Breast epithelium (tissue), 4 donors: ENCODE measurements at regions not wholly inside any gene's neighbourhood (a gene's known extent, or its start where the extent isn't known, plus 50 kb on each side); places are given as distances from the start of the nearest gene placed in this dataset.

Source experiments
- DNase-seq, 2 donors: peaks; one replicate each; pipeline ENCODE4 v3.0.0-alpha.2; 2019; ENCODE audit warnings: low spot score in 2 of 2
- H3K27ac ChIP-seq, 2 donors: fragments of 200-600 bp; sonication (generic) in 1 of 2; one replicate each; pipeline ENCODE4 v1.5.1; 2016 to 2019; ENCODE audit warnings: mild to moderate bottlenecking in 1 of 2
- H3K27me3 ChIP-seq, 2 donors: fragments of 200-600 bp; sonication (generic) in 1 of 2; one replicate each; pipeline versions ENCODE4 v1.5.1 to v1.6.0; 2017 to 2019; ENCODE audit warnings: control low read depth in 1 of 2, mild to moderate bottlenecking in 1 of 2
- H3K36me3 ChIP-seq: fragments of 200-600 bp; one replicate; pipeline ENCODE4 v1.5.1; 2019
- H3K4me1 ChIP-seq, 2 donors: fragments of 200-600 bp; sonication (generic); one replicate each; pipeline ENCODE4 v1.5.1; 2016 to 2019; ENCODE audit warnings: control low read depth in 1 of 2
- H3K4me3 ChIP-seq, 3 donors: fragments of 200-600 bp; sonication (generic); 1 replicate in 2 of 3; 2 replicates in 1 of 3; pipeline ENCODE4 v1.5.1; 2016 to 2019; ENCODE audit warnings: mild to moderate bottlenecking in 3 of 3, moderate library complexity in 2 of 3
- H3K9me3 ChIP-seq, 2 donors: fragments of 200-600 bp; sonication (generic) in 1 of 2; one replicate each; pipeline ENCODE4 v1.5.1; 2016 to 2019; ENCODE audit warnings: control low read depth in 1 of 2
- CTCF ChIP-seq, 3 donors: fragments of 450-650 bp; IDR thresholded peaks; one replicate each; pipeline ENCODE4 v1.5.1; 2016 to 2017; ENCODE audit warnings: antibody characterized with exemption in 3 of 3, mild to moderate bottlenecking in 3 of 3, moderate library complexity in 3 of 3
- POLR2A ChIP-seq: fragments of 450-650 bp; IDR thresholded peaks from one replicate; pipeline ENCODE4 v1.6.1; 2016; ENCODE audit warnings: antibody characterized with exemption, mild to moderate bottlenecking, moderate library complexity
- POLR2AphosphoS5 ChIP-seq, 3 donors: sonication (generic); formaldehyde crosslinking; IDR thresholded peaks; one replicate each; pipeline ENCODE4 v1.6.1; 2017; ENCODE audit warnings: antibody characterized with exemption in 3 of 3
- intact Hi-C: fragments of 100-400 bp; cut with DNase I; formaldehyde crosslinking; loops from one replicate; pipeline ENCODE4 v1.15.1; 2023; ENCODE audit warnings: low total_unique reads

DNA sequence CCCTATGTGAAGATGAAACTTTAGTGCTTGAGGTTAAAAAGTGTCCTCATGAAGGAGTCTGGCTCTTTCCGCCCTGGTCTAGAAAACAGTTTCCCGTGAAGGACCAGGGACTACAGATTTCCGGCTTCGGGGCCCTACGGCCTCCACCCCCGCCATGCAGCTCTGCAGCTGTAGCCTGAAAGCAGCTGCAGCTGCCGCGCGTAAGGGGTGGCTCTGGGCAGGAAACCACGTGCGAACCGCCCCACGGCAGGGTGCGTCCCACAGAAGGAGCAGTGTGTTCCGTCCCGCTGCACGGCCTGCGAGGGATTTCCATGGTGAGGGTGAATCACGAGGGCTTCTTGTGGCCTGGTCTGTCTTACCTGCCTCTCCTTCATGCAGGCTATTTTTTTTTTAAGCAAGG lies 117.0 kb downstream of the ERMARD start:
- Histone ChIP-seq H3K4me1 (no peaks in the 10 kb centered on the region), H3K27me3 (no peaks in the 10 kb centered on the region), H3K27ac (no peak overlapping the region), H3K4me3 (no peak overlapping the region), H3K9me3 (peaks cover 0 to 5% of the 10 kb centered on the region in 2 donors), H3K36me3 (no peaks in the 10 kb centered on the region)
- TF ChIP-seq POLR2A (no peak), POLR2AphosphoS5 (IDR thresholded peaks at IDR 0.05) (no peak), CTCF (IDR thresholded peaks at IDR 0.05) (no peak)
- intact Hi-C loops: no loop called here
- DNase-seq: no peak

GRCh38 chr6:169867751-169868191 lies 116.3 kb downstream of the ERMARD start:
- DNase-seq: no peak
- no peaks in the 10 kb centered on the region for H3K4me1 ChIP-seq
- TF ChIP-seq POLR2AphosphoS5 (IDR thresholded peaks at IDR 0.05) (no peak), POLR2A (no peak), CTCF (IDR thresholded peaks at IDR 0.05) (no peak)

GRCh38 chr6:169866668-169867521 lies 115.5 kb downstream of the ERMARD start:
- no peaks in the 10 kb centered on the region for H3K4me1 ChIP-seq
- no peaks in the 10 kb centered on the region for H3K36me3 ChIP-seq
- intact Hi-C loops: no loop called here
- no peak for DNase-seq
- no peak overlapping the region for H3K4me3 ChIP-seq
- no peak overlapping the region for H3K27ac ChIP-seq
- peaks cover 0 to 5% of the 10 kb centered on the region in 2 donors for H3K9me3 ChIP-seq
- TF ChIP-seq CTCF (IDR thresholded peaks at IDR 0.05) (no peak), POLR2AphosphoS5 (IDR thresholded peaks at IDR 0.05) (no peak), POLR2A (no peak)
- no peaks in the 10 kb centered on the region for H3K27me3 ChIP-seq

More at GRCh38 chr6:169867751-169868191, 116.3 kb downstream of the ERMARD start:
- Histone ChIP-seq H3K27ac (no peak overlapping the region), H3K36me3 (no peaks in the 10 kb centered on the region), H3K27me3 (no peaks in the 10 kb centered on the region), H3K4me3 (no peak overlapping the region), H3K9me3 (peaks cover 0 to 5% of the 10 kb centered on the region in 2 donors)
- intact Hi-C loops: no loop called here

GRCh38 chr6:169866140-169866534 lies 114.7 kb downstream of the ERMARD start:
- no peak for TF ChIP-seq POLR2A
- no peak for TF ChIP-seq CTCF (IDR thresholded peaks at IDR 0.05)
- no peak for TF ChIP-seq POLR2AphosphoS5 (IDR thresholded peaks at IDR 0.05)
- no peaks in the 10 kb centered on the region for H3K36me3 ChIP-seq
- DNase-seq: no peak
- no peak overlapping the region for H3K27ac ChIP-seq
- intact Hi-C loops: no loop called here
- no peaks in the 10 kb centered on the region for H3K4me1 ChIP-seq
- H3K9me3 ChIP-seq: peaks cover 0 to 5% of the 10 kb centered on the region in 2 donors
- no peak overlapping the region for H3K4me3 ChIP-seq
- H3K27me3 ChIP-seq: no peaks in the 10 kb centered on the region

DNA sequence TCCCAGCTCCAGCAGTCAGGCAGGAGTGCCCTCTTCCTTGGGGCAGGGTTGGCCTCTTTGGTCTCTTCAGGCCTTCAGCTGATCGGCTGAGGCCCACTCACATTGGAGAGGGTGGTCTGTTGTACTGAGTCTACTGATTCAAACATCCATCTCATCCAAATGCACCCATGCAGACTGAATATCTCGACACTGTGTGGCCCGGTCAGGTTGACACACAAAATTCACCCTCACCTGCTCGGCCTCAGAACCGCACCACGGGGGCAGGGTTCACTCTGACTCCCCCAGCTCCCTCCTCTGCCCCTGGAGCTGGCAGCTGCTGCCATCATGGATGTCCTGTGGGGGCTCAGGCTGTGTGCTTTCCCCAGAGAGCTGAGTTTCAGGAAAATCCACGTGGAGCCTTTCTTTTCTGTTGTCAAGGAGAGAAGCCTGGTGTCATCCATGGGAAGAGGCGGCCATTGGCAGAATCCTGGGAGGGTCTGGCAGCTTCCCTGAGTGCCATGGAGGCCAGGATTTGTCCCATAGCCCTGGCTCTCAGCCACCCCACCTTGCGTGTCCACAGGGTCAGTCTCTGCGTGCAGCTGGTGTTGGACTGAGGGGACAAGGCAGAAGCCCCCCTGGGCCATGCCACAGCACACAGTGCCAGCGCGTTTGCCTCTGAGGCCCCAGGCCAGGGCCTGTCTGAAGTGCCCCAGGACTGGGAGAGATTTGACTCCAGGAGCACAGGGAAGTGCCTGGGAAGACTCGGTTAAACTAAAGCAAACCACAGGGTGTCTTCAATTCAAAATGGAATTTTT lies 114.1 kb downstream of the ERMARD start:
- no peak for DNase-seq
- intact Hi-C loops: no loop called here
- no peak overlapping the region for H3K27ac ChIP-seq

More for the DNA sequence above, 114.1 kb downstream of the ERMARD start:
- no peak for TF ChIP-seq CTCF (IDR thresholded peaks at IDR 0.05)
- no peak for TF ChIP-seq POLR2AphosphoS5 (IDR thresholded peaks at IDR 0.05)
- no peak for TF ChIP-seq POLR2A
- no peaks in the 10 kb centered on the region for H3K27me3 ChIP-seq
- no peak overlapping the region for H3K4me3 ChIP-seq
- peaks cover 0 to under 1% of the 10 kb centered on the region in 2 donors for H3K9me3 ChIP-seq
- H3K36me3 ChIP-seq: no peaks in the 10 kb centered on the region
- H3K4me1 ChIP-seq: no peaks in the 10 kb centered on the region
